MCF 10A (cell line): ENCODE measurements at regions not wholly inside any gene's neighbourhood (a gene's known extent, or its start where the extent isn't known, plus 50 kb on each side); places are given as distances from the start of the nearest gene placed in this dataset.

Experiments used
- BruUV-seq: library from RNA; stranded (reverse); fragments of 400-500 nt; replicated peaks from 2 replicates; lab custom pipeline; 2021; lab: Mats Ljungman, UMichigan
- CTCF ChIA-PET: fragments of 300-600 bp; sonication (Branson Sonifier 250); formaldehyde crosslinking; extraction: SDS; loops from one replicate; lab custom pipeline; 2021; ENCODE audit warnings: antibody characterized with exemption, inconsistent platforms; lab: Yijun Ruan, JAX
- POLR2A ChIA-PET: fragments of 300-600, 350-650 bp; sonication (Branson Sonifier 250); formaldehyde crosslinking; extraction: SDS; loops from one replicate; lab custom pipeline; 2020; ENCODE audit warnings: antibody characterized with exemption, inconsistent platforms; lab: Yijun Ruan, JAX
- DNase-seq: peaks from one replicate; pipeline ENCODE4 v3.0.0-alpha.2; 2018; ENCODE audit not compliant: unreplicated experiment
- H3K27ac Mint-ChIP-seq: one replicate; pipeline ENCODE4 v1.8.0; 2022; ENCODE audit warnings: mild to moderate bottlenecking, low read depth, mixed read lengths; ENCODE audit not compliant: unreplicated experiment
- H3K27me3 Mint-ChIP-seq: one replicate; pipeline ENCODE4 v1.8.0; 2022; ENCODE audit warnings: mixed read lengths; ENCODE audit not compliant: insufficient read depth, unreplicated experiment
- H3K36me3 Mint-ChIP-seq: one replicate; pipeline ENCODE4 v1.8.0; 2022; ENCODE audit warnings: mild to moderate bottlenecking, moderate library complexity, mixed read lengths; ENCODE audit not compliant: insufficient read depth, unreplicated experiment
- H3K4me1 Mint-ChIP-seq: one replicate; pipeline ENCODE4 v1.8.0; 2022; ENCODE audit warnings: mixed read lengths; ENCODE audit not compliant: insufficient read depth, unreplicated experiment
- H3K4me3 Mint-ChIP-seq: one replicate; pipeline ENCODE4 v1.8.0; 2022; ENCODE audit warnings: mild to moderate bottlenecking, moderate library complexity, mixed read lengths; ENCODE audit not compliant: unreplicated experiment
- H3K9me3 Mint-ChIP-seq: one replicate; pipeline ENCODE4 v1.8.0; 2022; ENCODE audit warnings: mixed read lengths; ENCODE audit not compliant: unreplicated experiment
- CTCF ChIP-seq: fragments of 200-600 bp; IDR thresholded peaks from one replicate; pipeline ENCODE4 v1.8.0; 2022; ENCODE audit warnings: antibody characterized with exemption, mild to moderate bottlenecking; ENCODE audit not compliant: unreplicated experiment
- intact Hi-C: fragments of 100-400 bp; cut with micrococcal nuclease; formaldehyde crosslinking; loops from 2 replicates; pipeline ENCODE4 v1.14.1; 2022

GRCh38 chr10:84089162-84089561 lies 50.1 kb upstream of the GHITM start:
- CTCF ChIA-PET, result no interaction called here

More at GRCh38 chr10:84089162-84089561, 50.1 kb upstream of the GHITM start:
- POLR2A ChIA-PET, result no interaction called here
- Mint-ChIP-seq H3K36me3 (no peaks in the 10 kb centered on the region), H3K27me3 (no peaks in the 10 kb centered on the region), H3K4me1 (no peaks in the 10 kb centered on the region), H3K27ac (no peak overlapping the region), H3K9me3 (no peaks in the 10 kb centered on the region), H3K4me3 (no peak overlapping the region)
- no peak for TF ChIP-seq CTCF
- no TSS peak for BruUV-seq
- DNase-seq, result no peak
- intact Hi-C loops, result no loop called here
